Adrenal gland (tissue), 9 donors: ENCODE measurements at regions not wholly inside any gene's neighbourhood (a gene's known extent, or its start where the extent isn't known, plus 50 kb on each side); places are given as distances from the start of the nearest gene placed in this dataset.
A peak's percentile ranks its signal among the peaks of the same experiment; 100 is the strongest.

Experiments
- DNase-seq, 7 donors: peaks; one replicate each; pipeline ENCODE4 v3.0.0-alpha.2; 2019 to 2020
- H3K27ac ChIP-seq, 5 donors: fragments of 200-600 bp; sonication (generic) in 4 of 5; 1 replicate in 3 of 5; 2 replicates in 2 of 5; pipeline versions ENCODE4 v1.5.1 to v1.8.0; 2016 to 2020; ENCODE audit warnings: mild to moderate bottlenecking in 1 of 5
- H3K27me3 ChIP-seq: fragments of 200-600 bp; 2 replicates; pipeline ENCODE4 v1.8.0; 2021
- H3K36me3 ChIP-seq, 2 donors: fragments of 200-600 bp; replicated peaks in 1 of 2; 1 replicate in 1 of 2; 2 replicates in 1 of 2; pipeline versions ENCODE4 v1.5.1 to v1.8.0; 2018 to 2022
- H3K4me1 ChIP-seq, 2 donors: fragments of 200-600 bp; replicated peaks in 1 of 2; 1 replicate in 1 of 2; 2 replicates in 1 of 2; pipeline versions ENCODE4 v1.5.1 to v1.8.0; 2018 to 2021
- H3K4me3 ChIP-seq, 4 donors: fragments of 200-600 bp; sonication (generic) in 3 of 4; one replicate each; pipeline ENCODE4 v1.5.1; 2016 to 2018
- H3K9me3 ChIP-seq, 3 donors: fragments of 200-600 bp; sonication (generic) in 1 of 3; replicated peaks in 1 of 3; 1 replicate in 2 of 3; 2 replicates in 1 of 3; pipeline versions ENCODE4 v1.5.1 to v1.8.0; 2016 to 2021
- POLR2A ChIP-seq, 2 donors: fragments of 450-650 bp; IDR thresholded peaks; one replicate each; pipeline ENCODE4 v1.6.1; 2017; ENCODE audit warnings: antibody characterized with exemption in 2 of 2, mild to moderate bottlenecking in 2 of 2, moderate library complexity in 1 of 2
- WGBS, 4 donors: extraction: QIAGEN DNeasy Blood & Tissue Kit in 2 of 4; methylation state at CpG; one replicate each; pipeline versions ENCODE4 v1.1.5 to v1.1.7; 2013 to 2017; 5-methylcytosine and 5-hydroxymethylcytosine counted together
- intact Hi-C, 2 donors: fragments of 100-400 bp; cut with DNase I; formaldehyde crosslinking; loops; one replicate each; pipeline versions ENCODE4 v1.14.1 to v1.15.0; 2022 to 2023
- TF ChIP-seq, protein P1 (sequence below), 6 experiments: fragments of 450-650 bp in 4 of 6; fragments of 200-600 bp in 2 of 6; sonication (generic) in 1 of 6; IDR thresholded peaks; 1 replicate in 5 of 6; 2 replicates in 1 of 6; pipeline versions ENCODE4 v1.5.1 to v1.8.0; 2016 to 2021; ENCODE audit warnings: antibody characterized with exemption in 6 of 6, mild to moderate bottlenecking in 2 of 6, moderate library complexity in 1 of 6
- donor health status: healthy with polysubstance abuse.
- donor health status: Bipolar disorder and iron deficiency.
- donor health status: DM: yes; HTN: yes; CAD: no.
- donor health status: DM: no; HTN: no; CAD: no.
- donor health status: DM: no; HTN: no; CAD: no.

GRCh38 chr6:170022827-170023619 is 267.9 kb downstream of the DLL1 start:
- Histone ChIP-seq H3K36me3 (no peaks in the 10 kb centered on the region), H3K4me3 (no peak overlapping the region), H3K27ac (no peak overlapping the region), H3K9me3 (no peaks in the 10 kb centered on the region), H3K27me3 (peaks cover 16% of the 10 kb centered on the region), H3K4me1 (no peaks in the 10 kb centered on the region)
- DNase-seq: peak in 2 of 7 donors; percentile 32 to 45
- no peak for TF ChIP-seq POLR2A (IDR thresholded peaks at IDR 0.05)
- TF ChIP-seq, protein P1, sequence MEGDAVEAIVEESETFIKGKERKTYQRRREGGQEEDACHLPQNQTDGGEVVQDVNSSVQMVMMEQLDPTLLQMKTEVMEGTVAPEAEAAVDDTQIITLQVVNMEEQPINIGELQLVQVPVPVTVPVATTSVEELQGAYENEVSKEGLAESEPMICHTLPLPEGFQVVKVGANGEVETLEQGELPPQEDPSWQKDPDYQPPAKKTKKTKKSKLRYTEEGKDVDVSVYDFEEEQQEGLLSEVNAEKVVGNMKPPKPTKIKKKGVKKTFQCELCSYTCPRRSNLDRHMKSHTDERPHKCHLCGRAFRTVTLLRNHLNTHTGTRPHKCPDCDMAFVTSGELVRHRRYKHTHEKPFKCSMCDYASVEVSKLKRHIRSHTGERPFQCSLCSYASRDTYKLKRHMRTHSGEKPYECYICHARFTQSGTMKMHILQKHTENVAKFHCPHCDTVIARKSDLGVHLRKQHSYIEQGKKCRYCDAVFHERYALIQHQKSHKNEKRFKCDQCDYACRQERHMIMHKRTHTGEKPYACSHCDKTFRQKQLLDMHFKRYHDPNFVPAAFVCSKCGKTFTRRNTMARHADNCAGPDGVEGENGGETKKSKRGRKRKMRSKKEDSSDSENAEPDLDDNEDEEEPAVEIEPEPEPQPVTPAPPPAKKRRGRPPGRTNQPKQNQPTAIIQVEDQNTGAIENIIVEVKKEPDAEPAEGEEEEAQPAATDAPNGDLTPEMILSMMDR (IDR thresholded peaks at IDR 0.05): no peak
- 26 to 60% (median 42%) methylated on average over 31 to 77 of the region's 77 CpGs for WGBS, 4 donors
- intact Hi-C loops: no loop called here

DNA sequence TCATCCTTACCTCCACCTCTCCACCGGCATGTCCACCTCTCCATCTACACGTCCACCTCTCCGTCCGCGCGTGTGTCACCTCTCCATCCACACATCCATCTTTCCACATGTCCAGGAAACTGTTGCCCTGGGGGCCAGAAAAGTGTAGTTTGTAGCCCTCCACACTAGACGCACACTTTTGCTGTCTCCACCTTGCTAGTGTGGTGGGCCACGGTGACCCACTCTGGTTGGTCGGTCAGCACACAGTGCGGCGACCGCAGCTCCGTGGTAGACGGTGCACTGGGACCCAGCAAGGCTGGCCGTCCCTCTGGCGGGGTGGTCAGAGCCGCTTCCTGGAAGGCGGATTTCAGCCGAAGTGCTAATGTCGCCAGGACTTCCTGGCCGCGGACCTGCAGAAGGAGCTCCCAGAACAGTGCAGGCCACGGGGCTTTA is 268.6 kb downstream of the DLL1 start:
- H3K36me3 ChIP-seq: no peaks in the 10 kb centered on the region
- H3K4me3 ChIP-seq: no peak overlapping the region
- peak in 1 of 7 donors; percentile 30 for DNase-seq
- H3K27ac ChIP-seq: no peak overlapping the region
- TF ChIP-seq, protein P1 (IDR thresholded peaks at IDR 0.05): no peak
- TF ChIP-seq POLR2A (IDR thresholded peaks at IDR 0.05): no peak
- H3K9me3 ChIP-seq: no peaks in the 10 kb centered on the region
- 86 to 96% (median 93%) methylated on average over 20 to 23 of the region's 23 CpGs for WGBS, 4 donors
- intact Hi-C loops: no loop called here
- H3K27me3 ChIP-seq: peaks cover 16% of the 10 kb centered on the region
- H3K4me1 ChIP-seq: peaks cover 0 to 7% of the 10 kb centered on the region in 2 donors

DNA sequence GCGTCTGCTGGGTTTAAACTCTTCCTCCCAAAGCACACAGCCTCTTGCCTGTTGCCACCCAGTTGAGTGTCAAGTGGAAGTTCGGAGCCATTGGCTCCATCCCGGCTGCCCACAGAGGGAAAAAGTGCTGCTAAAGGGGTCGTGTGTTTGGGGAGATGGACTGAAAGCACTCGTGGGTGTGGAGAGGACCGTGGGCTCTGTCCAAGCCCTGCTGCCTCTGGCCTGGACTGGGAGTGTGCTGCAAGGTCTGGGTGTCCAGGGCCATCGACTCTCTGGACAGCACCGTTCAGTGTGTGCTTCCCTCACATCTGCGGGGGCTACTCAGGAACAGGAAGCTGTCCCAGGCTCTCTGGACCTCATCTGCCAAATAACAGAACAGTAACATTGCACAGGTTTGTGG is 269.3 kb downstream of the DLL1 start:
- no peaks in the 10 kb centered on the region for H3K36me3 ChIP-seq
- peaks cover 16% of the 10 kb centered on the region for H3K27me3 ChIP-seq
- peak in 1 of 7 donors; percentile 29 for DNase-seq
- H3K4me1 ChIP-seq: peaks cover 0 to 7% of the 10 kb centered on the region in 2 donors
- no peak for TF ChIP-seq POLR2A (IDR thresholded peaks at IDR 0.05)
- TF ChIP-seq, protein P1 (IDR thresholded peaks at IDR 0.05): no peak
- no peaks in the 10 kb centered on the region for H3K9me3 ChIP-seq
- 70 to 84% (median 82%) methylated on average over 5 to 9 of the region's 9 CpGs for WGBS, 4 donors
- no peak overlapping the region for H3K4me3 ChIP-seq
- H3K27ac ChIP-seq: no peak overlapping the region
- intact Hi-C loops: no loop called here

DNA sequence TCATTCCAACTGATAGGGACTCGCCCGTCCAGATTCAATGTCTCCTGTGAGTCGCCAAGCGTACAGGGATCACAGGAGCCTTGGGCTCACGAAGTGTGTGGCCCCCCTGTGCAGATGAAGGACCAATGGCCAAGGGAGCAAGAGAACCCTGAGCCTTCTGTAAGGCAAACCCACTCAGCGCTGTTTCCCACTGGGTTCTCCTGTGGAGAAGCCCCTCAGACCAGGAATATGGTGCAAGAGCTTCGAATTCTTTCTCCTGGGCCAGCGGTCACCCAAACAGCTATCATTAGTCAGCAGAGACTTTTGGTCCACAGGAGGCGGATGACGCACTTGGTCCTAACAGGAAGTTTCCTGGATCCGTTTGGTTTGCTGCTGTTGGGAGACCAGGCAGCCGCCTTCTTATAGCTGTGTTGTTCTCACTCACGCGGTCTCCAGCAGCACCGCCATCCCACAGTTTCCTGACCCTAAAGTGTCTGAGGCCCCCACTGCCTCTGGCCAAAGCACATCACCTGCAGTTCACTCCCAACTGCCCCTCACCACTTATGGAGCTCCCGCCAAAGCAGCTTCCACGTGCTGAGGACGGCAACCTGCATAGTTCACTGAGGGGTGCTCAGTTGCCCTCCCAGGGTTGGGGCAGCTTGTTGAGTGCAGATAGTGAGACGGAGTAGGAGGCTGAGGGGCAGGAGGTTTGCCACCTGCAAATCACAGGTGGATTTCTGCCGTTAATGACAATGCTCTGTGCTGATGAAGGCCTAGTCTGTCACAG is 268.6 kb downstream of the ERMARD start:
- intact Hi-C loops: no loop called here
- DNase-seq: peak in 1 of 7 donors; percentile 42
- peaks cover 0 to 7% of the 10 kb centered on the region in 2 donors for H3K4me1 ChIP-seq
- 92 to 100% (median 93%) methylated on average over 15 to 20 of the region's 20 CpGs for WGBS, 4 donors
- H3K36me3 ChIP-seq: no peaks in the 10 kb centered on the region
- H3K9me3 ChIP-seq: no peaks in the 10 kb centered on the region
- no peak overlapping the region for H3K27ac ChIP-seq
- H3K4me3 ChIP-seq: no peak overlapping the region
- TF ChIP-seq, protein P1 (IDR thresholded peaks at IDR 0.05): no peak
- TF ChIP-seq POLR2A (IDR thresholded peaks at IDR 0.05): no peak
- H3K27me3 ChIP-seq: peaks cover 16% of the 10 kb centered on the region
